PFSK-1 (cell line): ENCODE measurements at regions not wholly inside any gene's neighbourhood (a gene's known extent, or its start where the extent isn't known, plus 50 kb on each side); places are given as distances from the start of the nearest gene placed in this dataset.

Experiments used
- FOXP2 ChIP-seq: optimal IDR thresholded peaks from 2 replicates; pipeline ENCODE3; 2011; ENCODE audit warnings: borderline replicate concordance, control low read depth, inconsistent platforms; ENCODE audit not compliant: insufficient read depth; ENCODE audit errors: extremely low read length, extremely low read depth
- POLR2AphosphoS5 ChIP-seq: IDR thresholded peaks from 2 replicates; pipeline ENCODE4 v1.6.1; 2012; ENCODE audit warnings: low read depth, mild to moderate bottlenecking, control low read depth, low read length, moderate library complexity
- SIN3A ChIP-seq: IDR thresholded peaks from 2 replicates; pipeline ENCODE4 v1.6.1; 2012; ENCODE audit warnings: mild to moderate bottlenecking, low read length, moderate library complexity, borderline replicate concordance; ENCODE audit not compliant: insufficient read depth
- TAF1 ChIP-seq: IDR thresholded peaks from 2 replicates; pipeline ENCODE4 v1.6.1; 2012; ENCODE audit warnings: low read length, control low read depth, borderline replicate concordance; ENCODE audit not compliant: insufficient read depth
- TF ChIP-seq, protein P1 (sequence below), 2 experiments: IDR thresholded peaks; 2 replicates each; pipeline versions ENCODE4 v1.6.1 to v1.8.0; 2011 to 2012; ENCODE audit warnings: low read depth in 2 of 2, low read length in 2 of 2, control low read depth in 1 of 2, inconsistent platforms in 1 of 2, mild to moderate bottlenecking in 1 of 2, moderate library complexity in 1 of 2; ENCODE audit not compliant: insufficient read depth in 1 of 2

DNA sequence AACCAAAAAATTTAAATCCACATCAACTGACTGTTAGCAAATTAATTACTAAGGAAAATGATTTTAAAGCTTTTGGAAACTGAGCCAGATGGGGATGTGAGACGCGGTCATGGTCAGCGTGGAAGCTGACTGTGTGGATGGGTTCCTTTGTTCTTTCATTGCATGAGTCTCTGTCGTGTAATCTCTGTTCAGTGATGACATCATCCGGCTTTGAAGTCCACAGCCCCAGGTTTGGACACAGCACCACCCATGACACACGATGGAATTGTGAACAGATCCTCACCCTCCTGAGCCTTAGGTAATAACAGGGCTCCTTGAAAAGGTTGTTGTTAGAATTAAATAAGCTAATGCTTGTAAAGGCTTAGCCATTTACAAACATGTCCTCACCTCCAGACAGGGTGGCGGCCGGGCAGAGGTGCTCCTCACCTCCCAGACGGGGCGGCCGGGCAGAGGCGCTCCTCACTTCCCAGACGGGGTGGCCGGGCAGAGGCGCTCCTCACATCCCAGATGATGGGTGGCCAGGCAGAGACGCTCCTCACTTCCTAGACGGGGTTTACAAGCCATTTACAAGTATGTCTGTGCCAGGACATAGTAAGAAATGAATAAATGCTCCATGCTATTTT, 677.3 kb downstream of the TBC1D22A start:
- TF ChIP-seq FOXP2: no peak
- TF ChIP-seq TAF1: no peak
- TF ChIP-seq, protein P1, sequence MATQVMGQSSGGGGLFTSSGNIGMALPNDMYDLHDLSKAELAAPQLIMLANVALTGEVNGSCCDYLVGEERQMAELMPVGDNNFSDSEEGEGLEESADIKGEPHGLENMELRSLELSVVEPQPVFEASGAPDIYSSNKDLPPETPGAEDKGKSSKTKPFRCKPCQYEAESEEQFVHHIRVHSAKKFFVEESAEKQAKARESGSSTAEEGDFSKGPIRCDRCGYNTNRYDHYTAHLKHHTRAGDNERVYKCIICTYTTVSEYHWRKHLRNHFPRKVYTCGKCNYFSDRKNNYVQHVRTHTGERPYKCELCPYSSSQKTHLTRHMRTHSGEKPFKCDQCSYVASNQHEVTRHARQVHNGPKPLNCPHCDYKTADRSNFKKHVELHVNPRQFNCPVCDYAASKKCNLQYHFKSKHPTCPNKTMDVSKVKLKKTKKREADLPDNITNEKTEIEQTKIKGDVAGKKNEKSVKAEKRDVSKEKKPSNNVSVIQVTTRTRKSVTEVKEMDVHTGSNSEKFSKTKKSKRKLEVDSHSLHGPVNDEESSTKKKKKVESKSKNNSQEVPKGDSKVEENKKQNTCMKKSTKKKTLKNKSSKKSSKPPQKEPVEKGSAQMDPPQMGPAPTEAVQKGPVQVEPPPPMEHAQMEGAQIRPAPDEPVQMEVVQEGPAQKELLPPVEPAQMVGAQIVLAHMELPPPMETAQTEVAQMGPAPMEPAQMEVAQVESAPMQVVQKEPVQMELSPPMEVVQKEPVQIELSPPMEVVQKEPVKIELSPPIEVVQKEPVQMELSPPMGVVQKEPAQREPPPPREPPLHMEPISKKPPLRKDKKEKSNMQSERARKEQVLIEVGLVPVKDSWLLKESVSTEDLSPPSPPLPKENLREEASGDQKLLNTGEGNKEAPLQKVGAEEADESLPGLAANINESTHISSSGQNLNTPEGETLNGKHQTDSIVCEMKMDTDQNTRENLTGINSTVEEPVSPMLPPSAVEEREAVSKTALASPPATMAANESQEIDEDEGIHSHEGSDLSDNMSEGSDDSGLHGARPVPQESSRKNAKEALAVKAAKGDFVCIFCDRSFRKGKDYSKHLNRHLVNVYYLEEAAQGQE (IDR thresholded peaks at IDR 0.05; ENCODE audit: insufficient read depth in 1 of 2, low read depth in 2 of 2, low read length in 2 of 2): no peak
- no peak for TF ChIP-seq SIN3A
- no peak for TF ChIP-seq POLR2AphosphoS5

DNA sequence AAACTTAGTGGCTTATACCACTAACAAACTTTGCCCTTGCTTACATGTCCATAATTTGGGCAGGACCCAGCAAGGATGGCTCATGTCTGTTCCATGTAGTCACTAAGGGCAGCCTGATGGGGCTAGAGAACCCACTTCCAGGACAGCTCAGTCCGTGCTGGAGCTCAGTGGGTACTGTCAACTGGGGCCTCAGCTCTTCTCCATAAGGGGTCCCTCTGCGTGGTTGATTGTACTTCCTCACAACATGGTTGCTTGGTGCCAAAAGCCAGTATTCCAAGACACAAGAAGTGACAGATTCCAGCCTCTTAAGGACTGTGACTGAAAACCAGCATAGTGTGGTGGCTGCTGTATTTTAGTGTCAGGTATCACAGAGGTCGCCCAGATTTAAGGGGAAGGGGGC, 675.2 kb downstream of the TBC1D22A start:
- TF ChIP-seq, protein P1 (IDR thresholded peaks at IDR 0.05; ENCODE audit: insufficient read depth in 1 of 2, low read depth in 2 of 2, low read length in 2 of 2): no peak
- TF ChIP-seq POLR2AphosphoS5 (no peak), SIN3A (no peak), TAF1 (no peak), FOXP2 (no peak)

DNA sequence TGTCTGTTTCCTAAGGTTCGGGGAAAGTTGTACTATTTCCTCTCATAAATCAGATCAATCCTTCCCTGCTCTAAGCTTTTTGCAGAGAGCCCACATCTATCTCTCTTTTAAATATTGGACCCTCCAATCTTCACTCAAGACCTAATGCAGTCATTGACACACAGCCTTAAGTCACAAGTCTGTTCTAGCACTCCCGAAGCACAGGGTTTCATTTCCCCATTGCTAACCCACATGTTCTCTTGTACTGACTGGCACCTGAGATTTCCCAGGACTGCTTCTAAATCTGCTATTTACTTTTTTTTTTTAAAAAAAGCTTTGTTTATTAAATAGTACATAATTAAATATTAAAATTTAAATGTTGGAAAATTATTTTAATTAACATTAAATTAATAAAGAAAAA, 674.7 kb downstream of the TBC1D22A start:
- TF ChIP-seq, protein P1 (IDR thresholded peaks at IDR 0.05; ENCODE audit: insufficient read depth in 1 of 2, low read depth in 2 of 2, low read length in 2 of 2): no peak
- TF ChIP-seq TAF1: no peak
- no peak for TF ChIP-seq FOXP2
- TF ChIP-seq POLR2AphosphoS5: no peak
- no peak for TF ChIP-seq SIN3A

DNA sequence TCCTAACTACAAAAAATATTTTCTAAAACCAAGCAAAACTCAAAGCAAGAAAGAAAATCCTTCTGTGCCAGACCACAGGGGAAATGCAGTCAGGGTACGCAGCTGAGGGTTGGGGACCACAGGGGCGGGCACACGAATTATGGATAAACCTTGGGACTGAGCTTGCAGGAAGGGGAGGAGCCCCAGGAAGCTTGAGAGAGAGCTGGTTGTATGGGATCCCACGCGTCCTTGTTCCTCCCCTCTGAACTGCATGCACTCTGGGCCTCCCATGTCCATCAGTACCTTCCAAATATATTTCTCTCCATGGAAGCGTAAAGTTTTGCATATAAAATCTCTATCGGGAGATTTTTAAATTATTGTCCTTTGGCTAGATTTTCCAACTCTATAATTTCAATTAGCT, 673.4 kb downstream of the TBC1D22A start:
- TF ChIP-seq SIN3A (no peak), TAF1 (no peak), POLR2AphosphoS5 (no peak), FOXP2 (no peak)
- TF ChIP-seq, protein P1 (IDR thresholded peaks at IDR 0.05; ENCODE audit: insufficient read depth in 1 of 2, low read depth in 2 of 2, low read length in 2 of 2): no peak

DNA sequence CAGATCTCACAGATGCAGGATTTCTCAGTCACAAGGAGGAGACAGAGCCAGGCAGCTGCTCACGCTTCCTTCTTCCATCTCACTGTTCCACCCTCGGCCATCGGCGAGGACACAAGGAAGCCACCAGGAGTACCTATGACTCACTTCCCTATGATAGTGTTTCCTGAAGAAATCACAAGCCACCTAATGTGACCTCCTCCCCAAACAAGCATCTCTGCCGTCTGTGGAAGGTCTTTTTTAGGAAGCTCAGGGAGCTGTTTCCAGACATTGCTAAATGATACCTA, 672.7 kb downstream of the TBC1D22A start:
- TF ChIP-seq, protein P1 (IDR thresholded peaks at IDR 0.05; ENCODE audit: insufficient read depth in 1 of 2, low read depth in 2 of 2, low read length in 2 of 2): no peak
- TF ChIP-seq SIN3A: no peak
- TF ChIP-seq FOXP2: no peak
- TF ChIP-seq POLR2AphosphoS5: no peak
- TF ChIP-seq TAF1: no peak
